Endodermal cell (in vitro differentiated cells): ENCODE measurements at regions not wholly inside any gene's neighbourhood (a gene's known extent, or its start where the extent isn't known, plus 50 kb on each side); places are given as distances from the start of the nearest gene placed in this dataset.

Experiments
- DNase-seq: peaks from one replicate; pipeline ENCODE4 v3.0.0-alpha.2; 2017
- H3K27ac ChIP-seq: 2 replicates; pipeline ENCODE4 v1.5.1; 2013; ENCODE audit warnings: mild to moderate bottlenecking, low read depth, low read length, moderate library complexity
- H3K27me3 ChIP-seq: 2 replicates; pipeline ENCODE4 v1.6.1; 2013; ENCODE audit warnings: mild to moderate bottlenecking, low read length, moderate library complexity; ENCODE audit not compliant: insufficient read depth, control insufficient read depth, poor library complexity, severe bottlenecking
- H3K36me3 ChIP-seq: 2 replicates; pipeline ENCODE4 v1.7.0; 2013; ENCODE audit warnings: mild to moderate bottlenecking, low read length, moderate library complexity; ENCODE audit not compliant: control insufficient read depth, insufficient read depth
- H3K4me1 ChIP-seq: one replicate; pipeline ENCODE4 v1.7.0; 2013; ENCODE audit warnings: low read length; ENCODE audit not compliant: control insufficient read depth, insufficient read depth
- H3K4me3 ChIP-seq: 2 replicates; pipeline ENCODE4 v1.5.1; 2013; ENCODE audit warnings: mild to moderate bottlenecking, low read length, moderate library complexity
- H3K9ac ChIP-seq: 2 replicates; pipeline ENCODE4 v1.6.1; 2013; ENCODE audit warnings: mild to moderate bottlenecking, low read length, moderate library complexity; ENCODE audit not compliant: poor library complexity, severe bottlenecking; ENCODE audit errors: extremely low read depth
- H3K9me3 ChIP-seq: 2 replicates; pipeline ENCODE4 v1.6.1; 2013; ENCODE audit warnings: mild to moderate bottlenecking, low read length, moderate library complexity; ENCODE audit not compliant: control insufficient read depth
- H3K27ac Mint-ChIP-seq: 2 replicates; pipeline ENCODE4 v1.8.0; 2020; ENCODE audit warnings: mixed read lengths
- H3K27me3 Mint-ChIP-seq: 2 replicates; pipeline ENCODE4 v1.8.0; 2021; ENCODE audit warnings: mild to moderate bottlenecking, mixed read lengths; ENCODE audit not compliant: insufficient read depth
- H3K36me3 Mint-ChIP-seq: 2 replicates; pipeline ENCODE4 v1.8.0; 2020; ENCODE audit warnings: low read depth, mixed read lengths
- H3K4me1 Mint-ChIP-seq: 2 replicates; pipeline ENCODE4 v1.8.0; 2020; ENCODE audit warnings: mixed read lengths
- H3K4me3 Mint-ChIP-seq: 2 replicates; pipeline ENCODE4 v1.8.0; 2020; ENCODE audit warnings: mild to moderate bottlenecking, moderate library complexity, mixed read lengths
- H3K9me3 Mint-ChIP-seq: 2 replicates; pipeline ENCODE4 v1.8.0; 2020; ENCODE audit warnings: mild to moderate bottlenecking, mixed read lengths
- WGBS, 2 experiments: methylation state at CpG; one replicate each; pipeline versions ENCODE4 v1.1.5 to v1.1.7; 2013; ENCODE audit warnings: missing lambda C conversion rate in 2 of 2, mixed read lengths in 1 of 2; ENCODE audit not compliant: insufficient coverage in 1 of 2, insufficient read length in 1 of 2; 5-methylcytosine and 5-hydroxymethylcytosine counted together
- TF ChIP-seq, protein P1 (sequence below): fragments of 200-600 bp; sonication (generic); conservative IDR thresholded peaks from 2 replicates; pipeline ENCODE4 v1.5.0; 2021; ENCODE audit warnings: antibody characterized with exemption, mild to moderate bottlenecking

GRCh38 chr10:131750973-131751826, 149.6 kb upstream of the PPP2R2D start:
- no peaks in the 10 kb centered on the region for H3K27me3 ChIP-seq
- H3K36me3 Mint-ChIP-seq = no peaks in the 10 kb centered on the region
- H3K9ac ChIP-seq = no peak overlapping the region
- H3K9me3 Mint-ChIP-seq = no peaks in the 10 kb centered on the region
- no peaks in the 10 kb centered on the region for H3K36me3 ChIP-seq
- peak overlapping the region; percentile 16 for H3K4me3 Mint-ChIP-seq
- TF ChIP-seq, protein P1, sequence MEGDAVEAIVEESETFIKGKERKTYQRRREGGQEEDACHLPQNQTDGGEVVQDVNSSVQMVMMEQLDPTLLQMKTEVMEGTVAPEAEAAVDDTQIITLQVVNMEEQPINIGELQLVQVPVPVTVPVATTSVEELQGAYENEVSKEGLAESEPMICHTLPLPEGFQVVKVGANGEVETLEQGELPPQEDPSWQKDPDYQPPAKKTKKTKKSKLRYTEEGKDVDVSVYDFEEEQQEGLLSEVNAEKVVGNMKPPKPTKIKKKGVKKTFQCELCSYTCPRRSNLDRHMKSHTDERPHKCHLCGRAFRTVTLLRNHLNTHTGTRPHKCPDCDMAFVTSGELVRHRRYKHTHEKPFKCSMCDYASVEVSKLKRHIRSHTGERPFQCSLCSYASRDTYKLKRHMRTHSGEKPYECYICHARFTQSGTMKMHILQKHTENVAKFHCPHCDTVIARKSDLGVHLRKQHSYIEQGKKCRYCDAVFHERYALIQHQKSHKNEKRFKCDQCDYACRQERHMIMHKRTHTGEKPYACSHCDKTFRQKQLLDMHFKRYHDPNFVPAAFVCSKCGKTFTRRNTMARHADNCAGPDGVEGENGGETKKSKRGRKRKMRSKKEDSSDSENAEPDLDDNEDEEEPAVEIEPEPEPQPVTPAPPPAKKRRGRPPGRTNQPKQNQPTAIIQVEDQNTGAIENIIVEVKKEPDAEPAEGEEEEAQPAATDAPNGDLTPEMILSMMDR = no peak
- peaks cover 17% of the 10 kb centered on the region for H3K4me1 ChIP-seq
- no peaks in the 10 kb centered on the region for H3K9me3 ChIP-seq
- no peaks in the 10 kb centered on the region for H3K27me3 Mint-ChIP-seq
- H3K27ac ChIP-seq = peak overlapping the region; percentile 44
- peak; percentile 71 for DNase-seq
- WGBS, 2 experiments = 83 to 85% methylated on average over 2 to 17 of the region's 17 CpGs
- peak overlapping the region; percentile 77 for H3K27ac Mint-ChIP-seq
- H3K4me3 ChIP-seq = no peak overlapping the region
- H3K4me1 Mint-ChIP-seq = peaks cover 31% of the 10 kb centered on the region

DNA sequence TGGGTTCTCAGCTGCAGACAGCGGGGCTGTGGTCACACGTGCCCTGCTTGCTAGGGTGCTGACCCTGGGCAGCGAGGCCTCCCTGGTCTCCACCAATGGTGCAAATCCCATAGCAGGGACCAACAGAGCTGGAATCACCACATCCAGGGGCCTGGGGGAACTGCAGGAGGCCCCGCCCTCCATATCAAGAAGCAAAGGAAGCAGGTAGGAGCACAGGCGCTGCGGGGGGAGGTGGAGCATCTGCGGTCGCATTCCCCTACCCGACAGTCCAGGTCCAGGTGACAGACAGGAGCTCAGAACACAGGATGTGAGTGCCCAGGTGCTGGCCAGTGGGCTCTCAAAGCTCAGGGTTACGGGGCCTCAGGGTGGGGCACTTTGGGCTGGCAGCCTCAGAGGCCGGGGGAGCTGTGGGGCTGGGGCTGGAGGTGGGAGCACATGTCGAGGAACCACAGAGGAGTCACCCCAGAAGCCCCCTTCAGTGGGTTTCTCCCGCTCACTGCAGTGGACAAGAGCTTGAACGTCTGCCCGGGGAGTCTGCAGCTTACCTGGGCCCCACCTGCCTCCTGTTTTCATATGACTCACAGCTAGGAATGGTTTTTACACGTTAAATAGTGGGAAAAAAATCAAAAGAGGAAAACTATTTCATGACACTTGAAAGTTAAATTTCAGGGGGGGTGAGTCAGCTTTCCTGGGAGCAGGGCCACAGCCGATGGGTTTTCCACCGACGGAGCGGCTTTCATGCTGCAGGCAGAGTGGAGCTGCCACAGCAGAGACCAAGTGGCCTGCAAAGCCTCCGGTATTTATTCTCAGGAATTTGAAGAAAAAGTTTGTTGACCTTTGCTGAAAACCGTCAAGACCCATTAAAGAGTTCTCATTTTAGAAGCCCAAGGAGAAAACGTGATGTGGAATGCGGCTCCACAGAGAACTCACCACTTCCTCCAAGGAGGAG, 148.7 kb upstream of the PPP2R2D start:
- peak; percentile 81 for DNase-seq
- Mint-ChIP-seq H3K27me3 (no peaks in the 10 kb centered on the region), H3K4me1 (peaks cover 37% of the 10 kb centered on the region), H3K9me3 (no peaks in the 10 kb centered on the region), H3K27ac (peak overlapping the region; percentile 77), H3K36me3 (no peaks in the 10 kb centered on the region), H3K4me3 (peak overlapping the region; percentile 16)
- peaks cover 17% of the 10 kb centered on the region for H3K4me1 ChIP-seq
- H3K27me3 ChIP-seq = no peaks in the 10 kb centered on the region
- H3K27ac ChIP-seq = peak overlapping the region; percentile 44
- no peaks in the 10 kb centered on the region for H3K36me3 ChIP-seq
- H3K4me3 ChIP-seq = no peak overlapping the region
- TF ChIP-seq, protein P1 = no peak
- no peak overlapping the region for H3K9ac ChIP-seq
- H3K9me3 ChIP-seq = no peaks in the 10 kb centered on the region
- 80 to 82% methylated on average over 13 to 24 of the region's 24 CpGs for WGBS, 2 experiments

- Mint-ChIP-seq H3K4me1 (peaks cover 44% of the 10 kb centered on the region), H3K27ac (no peak overlapping the region), H3K27me3 (no peaks in the 10 kb centered on the region), H3K36me3 (no peaks in the 10 kb centered on the region), H3K9me3 (no peaks in the 10 kb centered on the region), H3K4me3 (no peak overlapping the region)
- WGBS, 2 experiments = 80 to 87% methylated on average over 5 to 7 of the region's 7 CpGs
- peaks cover 17% of the 10 kb centered on the region for H3K4me1 ChIP-seq
- TF ChIP-seq, protein P1 = no peak
- H3K36me3 ChIP-seq = no peaks in the 10 kb centered on the region
- H3K27me3 ChIP-seq = no peaks in the 10 kb centered on the region
- no peak overlapping the region for H3K9ac ChIP-seq
- no peaks in the 10 kb centered on the region for H3K9me3 ChIP-seq
- H3K27ac ChIP-seq = no peak overlapping the region
- DNase-seq = no peak
- H3K4me3 ChIP-seq = no peak overlapping the region
These were observed 147.5 kb upstream of the PPP2R2D start for GRCh38 chr10:131753336-131753735.
